SK-N-SH treated with all-trans-retinoic acid at 6 μM for 48 hours (cell line): ENCODE measurements at regions not wholly inside any gene's neighbourhood (a gene's known extent, or its start where the extent isn't known, plus 50 kb on each side); places are given as distances from the start of the nearest gene placed in this dataset.

ENCODE experiments used
- ARNTL ChIP-seq: fragments of 450-650 bp; formaldehyde crosslinking; IDR thresholded peaks from 2 replicates; pipeline ENCODE4 v1.5.0; 2020; ENCODE audit warnings: low read depth, mild to moderate bottlenecking, moderate library complexity, borderline replicate concordance
- BACH2 ChIP-seq: fragments of 250-450 bp; sonication (Bioruptor Pico); IDR thresholded peaks from 2 replicates; pipeline ENCODE4 v1.9.0; 2021; ENCODE audit warnings: mild to moderate bottlenecking, borderline replicate concordance
- CSRNP3 ChIP-seq: fragments of 250-450 bp; sonication (Bioruptor Pico); IDR thresholded peaks from 2 replicates; pipeline ENCODE4 v1.5.1; 2021; ENCODE audit warnings: mild to moderate bottlenecking, moderate library complexity
- PATZ1 ChIP-seq: fragments of 250-450 bp; sonication (Bioruptor Pico); IDR thresholded peaks from 2 replicates; pipeline ENCODE4 v1.8.0; 2020; ENCODE audit warnings: mild to moderate bottlenecking, moderate library complexity, borderline replicate concordance
- TSHZ2 ChIP-seq: fragments of 250-450 bp; sonication (Bioruptor Pico); IDR thresholded peaks from 2 replicates; pipeline ENCODE4 v1.5.0; 2020; ENCODE audit warnings: mild to moderate bottlenecking, moderate library complexity
- ZFP3 ChIP-seq: fragments of 250-450 bp; sonication (Bioruptor Pico); IDR thresholded peaks from 2 replicates; pipeline ENCODE4 v1.5.0; 2020; ENCODE audit warnings: mild to moderate bottlenecking, moderate library complexity
- ZFP30 ChIP-seq: fragments of 450-650 bp; formaldehyde crosslinking; IDR thresholded peaks from 2 replicates; pipeline ENCODE4 v1.5.0; 2022; ENCODE audit warnings: mild to moderate bottlenecking, moderate library complexity
- ZNF565 ChIP-seq: fragments of 450-650 bp; formaldehyde crosslinking; conservative IDR thresholded peaks from 2 replicates; pipeline ENCODE4 v1.5.0; 2020; ENCODE audit warnings: low read depth, mild to moderate bottlenecking, moderate library complexity

GRCh38 chr13:72342364-72342763 is 385.1 kb downstream of the MZT1 start:
- TF ChIP-seq TSHZ2, result no peak
- no peak for TF ChIP-seq CSRNP3 (CRISPR knock-in tag)
- no peak for TF ChIP-seq ZFP3 (CRISPR knock-in tag)
- TF ChIP-seq BACH2 (CRISPR knock-in tag), result no peak
- no peak for TF ChIP-seq ARNTL
- TF ChIP-seq ZFP30, result no peak
- no peak for TF ChIP-seq ZNF565
- TF ChIP-seq PATZ1 (CRISPR knock-in tag), result no peak
